ENCODE measurements at regions not wholly inside any gene's neighbourhood (a gene's known extent, or its start where the extent isn't known, plus 50 kb on each side); places are given as distances from the start of the nearest gene placed in this dataset.

- no peak overlapping the region for H3K4me3 ChIP-seq (ENCODE audit: low read length)
- H3K79me2 ChIP-seq (replicated peaks; ENCODE audit: insufficient read depth, low read length): no peaks in the 10 kb centered on the region
- TF ChIP-seq EP300 (conservative IDR thresholded peaks at IDR 0.05; ENCODE audit: poor library complexity, severe bottlenecking) (peak; percentile 98), POLR2AphosphoS5 (IDR thresholded peaks at IDR 0.05) (peak; percentile 79), EZH2 (IDR thresholded peaks at IDR 0.05; ENCODE audit: borderline replicate concordance, insufficient read depth, low read length, poor library complexity, severe bottlenecking) (no peak), MXI1 (conservative IDR thresholded peaks at IDR 0.05; ENCODE audit: poor library complexity, severe bottlenecking) (no peak), RAD21 (conservative IDR thresholded peaks at IDR 0.05) (peak; percentile 38), SMC3 (conservative IDR thresholded peaks at IDR 0.05; ENCODE audit: poor library complexity) (peak; percentile 29), TAF1 (IDR thresholded peaks at IDR 0.05; ENCODE audit: low read depth) (no peak), REST (IDR thresholded peaks at IDR 0.05; ENCODE audit: borderline replicate concordance) (peak; percentile 46)
- TF ChIP-seq, protein P1, sequence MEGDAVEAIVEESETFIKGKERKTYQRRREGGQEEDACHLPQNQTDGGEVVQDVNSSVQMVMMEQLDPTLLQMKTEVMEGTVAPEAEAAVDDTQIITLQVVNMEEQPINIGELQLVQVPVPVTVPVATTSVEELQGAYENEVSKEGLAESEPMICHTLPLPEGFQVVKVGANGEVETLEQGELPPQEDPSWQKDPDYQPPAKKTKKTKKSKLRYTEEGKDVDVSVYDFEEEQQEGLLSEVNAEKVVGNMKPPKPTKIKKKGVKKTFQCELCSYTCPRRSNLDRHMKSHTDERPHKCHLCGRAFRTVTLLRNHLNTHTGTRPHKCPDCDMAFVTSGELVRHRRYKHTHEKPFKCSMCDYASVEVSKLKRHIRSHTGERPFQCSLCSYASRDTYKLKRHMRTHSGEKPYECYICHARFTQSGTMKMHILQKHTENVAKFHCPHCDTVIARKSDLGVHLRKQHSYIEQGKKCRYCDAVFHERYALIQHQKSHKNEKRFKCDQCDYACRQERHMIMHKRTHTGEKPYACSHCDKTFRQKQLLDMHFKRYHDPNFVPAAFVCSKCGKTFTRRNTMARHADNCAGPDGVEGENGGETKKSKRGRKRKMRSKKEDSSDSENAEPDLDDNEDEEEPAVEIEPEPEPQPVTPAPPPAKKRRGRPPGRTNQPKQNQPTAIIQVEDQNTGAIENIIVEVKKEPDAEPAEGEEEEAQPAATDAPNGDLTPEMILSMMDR (IDR thresholded peaks at IDR 0.05; ENCODE audit: poor library complexity, severe bottlenecking): no peak
- H3K36me3 ChIP-seq (ENCODE audit: insufficient read depth, low read length): no peaks in the 10 kb centered on the region
- no peaks in the 10 kb centered on the region for H3F3A ChIP-seq (ENCODE audit: insufficient read depth, low read length, poor library complexity, severe bottlenecking)
- H3K9ac ChIP-seq (ENCODE audit: low read length): no peak overlapping the region
- peak overlapping the region; percentile 16 for H3K4me2 ChIP-seq (ENCODE audit: low read length)
- H2AFZ ChIP-seq (ENCODE audit: low read depth, low read length): no peak overlapping the region
- H3K27me3 ChIP-seq (ENCODE audit: insufficient read depth, low read depth, low read length): no peaks in the 10 kb centered on the region
- H4K20me1 ChIP-seq (ENCODE audit: insufficient read depth): no peaks in the 10 kb centered on the region
- no peaks in the 10 kb centered on the region for H3K9me3 ChIP-seq (ENCODE audit: low read length)
- H3K27ac ChIP-seq (ENCODE audit: low read length): peak overlapping the region; percentile 54
- no peaks in the 10 kb centered on the region for H3K9me2 ChIP-seq (ENCODE audit: insufficient read depth, low read length)
Observed at GRCh38 chr4:132502096-132502552, 647.0 kb upstream of the PCDH10 start.

GRCh38 chr4:132504438-132504837 lies 644.7 kb upstream of the PCDH10 start:
- no peak overlapping the region for H3K27ac ChIP-seq (ENCODE audit: low read length)
- no peak overlapping the region for H2AFZ ChIP-seq (ENCODE audit: low read depth, low read length)
- no peaks in the 10 kb centered on the region for H4K20me1 ChIP-seq (ENCODE audit: insufficient read depth)
- H3K4me2 ChIP-seq (ENCODE audit: low read length): no peak overlapping the region
- no peak overlapping the region for H3K4me3 ChIP-seq (ENCODE audit: low read length)
- H3K79me2 ChIP-seq (replicated peaks; ENCODE audit: insufficient read depth, low read length): no peaks in the 10 kb centered on the region
- no peaks in the 10 kb centered on the region for H3K9me3 ChIP-seq (ENCODE audit: low read length)
- H3K27me3 ChIP-seq (ENCODE audit: insufficient read depth, low read depth, low read length): no peaks in the 10 kb centered on the region
- no peaks in the 10 kb centered on the region for H3K36me3 ChIP-seq (ENCODE audit: insufficient read depth, low read length)
- H3K9me2 ChIP-seq (ENCODE audit: insufficient read depth, low read length): no peaks in the 10 kb centered on the region
- H3F3A ChIP-seq (ENCODE audit: insufficient read depth, low read length, poor library complexity, severe bottlenecking): no peaks in the 10 kb centered on the region
- no peak overlapping the region for H3K9ac ChIP-seq (ENCODE audit: low read length)
- TF ChIP-seq REST (IDR thresholded peaks at IDR 0.05; ENCODE audit: borderline replicate concordance): no peak
- no peak for TF ChIP-seq EP300 (conservative IDR thresholded peaks at IDR 0.05; ENCODE audit: poor library complexity, severe bottlenecking)
- no peak for TF ChIP-seq POLR2AphosphoS5 (IDR thresholded peaks at IDR 0.05)
- no peak for TF ChIP-seq EZH2 (IDR thresholded peaks at IDR 0.05; ENCODE audit: borderline replicate concordance, insufficient read depth, low read length, poor library complexity, severe bottlenecking)
- no peak for TF ChIP-seq SMC3 (conservative IDR thresholded peaks at IDR 0.05; ENCODE audit: poor library complexity)
- TF ChIP-seq, protein P1 (IDR thresholded peaks at IDR 0.05; ENCODE audit: poor library complexity, severe bottlenecking): no peak
- TF ChIP-seq MXI1 (conservative IDR thresholded peaks at IDR 0.05; ENCODE audit: poor library complexity, severe bottlenecking): no peak
- TF ChIP-seq TAF1 (IDR thresholded peaks at IDR 0.05; ENCODE audit: low read depth): no peak
- TF ChIP-seq RAD21 (conservative IDR thresholded peaks at IDR 0.05): no peak
